GM12878 (cell line): ENCODE measurements at regions not wholly inside any gene's neighbourhood (a gene's known extent, or its start where the extent isn't known, plus 50 kb on each side); places are given as distances from the start of the nearest gene placed in this dataset.

Source experiments
- CBX5 ChIP-seq: sonication (generic); IDR thresholded peaks from 2 replicates; pipeline ENCODE4 v1.6.1; 2016; ENCODE audit warnings: low read depth, moderate library complexity, mild to moderate bottlenecking, inconsistent platforms
- STAT3 ChIP-seq: IDR thresholded peaks from 2 replicates; pipeline ENCODE4 v1.6.1; 2011; ENCODE audit warnings: low read depth, low read length, improper control_type of control experiment
- ZNF274 ChIP-seq: IDR thresholded peaks from one replicate; pipeline ENCODE4 v1.8.0; 2011; ENCODE audit not compliant: insufficient read length, insufficient read depth
- ZNF622 ChIP-seq: fragments of 450-650 bp; IDR thresholded peaks from 2 replicates; pipeline ENCODE4 v1.6.1; 2017; ENCODE audit warnings: mild to moderate bottlenecking, inconsistent platforms
- TF ChIP-seq, protein P1 (sequence below): IDR thresholded peaks from 2 replicates; pipeline ENCODE4 v1.6.1; 2012; ENCODE audit warnings: improper control_type of control experiment, low read depth, low read length; ENCODE audit not compliant: insufficient replicate concordance
- TF ChIP-seq, protein P2 (sequence below), 3 experiments: IDR thresholded peaks in 2 of 3; conservative IDR thresholded peaks in 1 of 3; 2 replicates each; pipeline ENCODE4 v1.5.1; 2011; ENCODE audit warnings: low read depth in 3 of 3, low read length in 3 of 3, mild to moderate bottlenecking in 3 of 3, control low read depth in 2 of 3, moderate library complexity in 2 of 3, inconsistent platforms in 1 of 3, mixed read lengths in 1 of 3; ENCODE audit not compliant: control insufficient read depth in 2 of 3, insufficient read depth in 1 of 3; ENCODE audit errors: extremely low read depth in 1 of 3

DNA sequence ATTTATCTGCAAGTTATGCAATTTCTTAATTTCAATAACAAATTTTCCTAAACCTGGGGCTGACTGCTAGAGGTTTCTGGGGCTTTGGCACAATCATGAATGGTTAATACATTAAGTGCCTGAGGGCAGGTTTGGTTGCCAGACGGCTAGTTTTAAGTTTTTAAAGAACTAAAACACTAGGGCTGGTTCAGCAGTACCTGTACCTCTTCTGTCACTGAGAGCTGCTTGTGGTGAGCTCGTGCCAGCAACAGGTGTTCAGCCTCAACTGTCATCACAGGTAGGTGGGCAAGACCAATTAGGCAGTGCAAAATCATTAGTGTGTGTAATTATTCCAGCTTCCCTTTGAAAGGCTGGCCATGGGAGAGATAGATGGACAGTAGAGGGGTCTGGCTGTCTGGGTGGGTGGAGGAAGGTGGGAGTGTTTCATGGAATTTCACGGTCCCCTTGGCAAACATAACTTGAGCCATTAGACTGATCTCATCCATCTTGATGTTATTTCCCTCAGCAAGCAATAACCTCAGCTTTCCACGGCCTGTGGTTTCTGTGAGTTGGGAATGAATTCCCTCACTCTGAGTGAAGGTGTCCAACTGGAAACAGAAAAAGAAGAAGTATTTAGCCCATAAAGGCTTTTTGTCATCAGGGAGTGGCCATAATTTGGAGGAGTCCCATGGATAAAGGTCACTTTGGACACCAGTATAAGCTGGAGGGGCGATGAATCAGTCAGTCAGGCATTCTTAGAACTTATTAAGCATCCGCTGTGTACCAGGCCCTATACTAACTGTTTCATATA is 114.8 kb downstream of the SNX19 start (continued):
- TF ChIP-seq, protein P1, sequence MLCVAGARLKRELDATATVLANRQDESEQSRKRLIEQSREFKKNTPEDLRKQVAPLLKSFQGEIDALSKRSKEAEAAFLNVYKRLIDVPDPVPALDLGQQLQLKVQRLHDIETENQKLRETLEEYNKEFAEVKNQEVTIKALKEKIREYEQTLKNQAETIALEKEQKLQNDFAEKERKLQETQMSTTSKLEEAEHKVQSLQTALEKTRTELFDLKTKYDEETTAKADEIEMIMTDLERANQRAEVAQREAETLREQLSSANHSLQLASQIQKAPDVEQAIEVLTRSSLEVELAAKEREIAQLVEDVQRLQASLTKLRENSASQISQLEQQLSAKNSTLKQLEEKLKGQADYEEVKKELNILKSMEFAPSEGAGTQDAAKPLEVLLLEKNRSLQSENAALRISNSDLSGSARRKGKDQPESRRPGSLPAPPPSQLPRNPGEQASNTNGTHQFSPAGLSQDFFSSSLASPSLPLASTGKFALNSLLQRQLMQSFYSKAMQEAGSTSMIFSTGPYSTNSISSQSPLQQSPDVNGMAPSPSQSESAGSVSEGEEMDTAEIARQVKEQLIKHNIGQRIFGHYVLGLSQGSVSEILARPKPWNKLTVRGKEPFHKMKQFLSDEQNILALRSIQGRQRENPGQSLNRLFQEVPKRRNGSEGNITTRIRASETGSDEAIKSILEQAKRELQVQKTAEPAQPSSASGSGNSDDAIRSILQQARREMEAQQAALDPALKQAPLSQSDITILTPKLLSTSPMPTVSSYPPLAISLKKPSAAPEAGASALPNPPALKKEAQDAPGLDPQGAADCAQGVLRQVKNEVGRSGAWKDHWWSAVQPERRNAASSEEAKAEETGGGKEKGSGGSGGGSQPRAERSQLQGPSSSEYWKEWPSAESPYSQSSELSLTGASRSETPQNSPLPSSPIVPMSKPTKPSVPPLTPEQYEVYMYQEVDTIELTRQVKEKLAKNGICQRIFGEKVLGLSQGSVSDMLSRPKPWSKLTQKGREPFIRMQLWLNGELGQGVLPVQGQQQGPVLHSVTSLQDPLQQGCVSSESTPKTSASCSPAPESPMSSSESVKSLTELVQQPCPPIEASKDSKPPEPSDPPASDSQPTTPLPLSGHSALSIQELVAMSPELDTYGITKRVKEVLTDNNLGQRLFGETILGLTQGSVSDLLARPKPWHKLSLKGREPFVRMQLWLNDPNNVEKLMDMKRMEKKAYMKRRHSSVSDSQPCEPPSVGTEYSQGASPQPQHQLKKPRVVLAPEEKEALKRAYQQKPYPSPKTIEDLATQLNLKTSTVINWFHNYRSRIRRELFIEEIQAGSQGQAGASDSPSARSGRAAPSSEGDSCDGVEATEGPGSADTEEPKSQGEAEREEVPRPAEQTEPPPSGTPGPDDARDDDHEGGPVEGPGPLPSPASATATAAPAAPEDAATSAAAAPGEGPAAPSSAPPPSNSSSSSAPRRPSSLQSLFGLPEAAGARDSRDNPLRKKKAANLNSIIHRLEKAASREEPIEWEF = no peak
- TF ChIP-seq CBX5 (no peak), ZNF622 (no peak), ZNF274 (no peak), STAT3 (no peak)
- TF ChIP-seq, protein P2, sequence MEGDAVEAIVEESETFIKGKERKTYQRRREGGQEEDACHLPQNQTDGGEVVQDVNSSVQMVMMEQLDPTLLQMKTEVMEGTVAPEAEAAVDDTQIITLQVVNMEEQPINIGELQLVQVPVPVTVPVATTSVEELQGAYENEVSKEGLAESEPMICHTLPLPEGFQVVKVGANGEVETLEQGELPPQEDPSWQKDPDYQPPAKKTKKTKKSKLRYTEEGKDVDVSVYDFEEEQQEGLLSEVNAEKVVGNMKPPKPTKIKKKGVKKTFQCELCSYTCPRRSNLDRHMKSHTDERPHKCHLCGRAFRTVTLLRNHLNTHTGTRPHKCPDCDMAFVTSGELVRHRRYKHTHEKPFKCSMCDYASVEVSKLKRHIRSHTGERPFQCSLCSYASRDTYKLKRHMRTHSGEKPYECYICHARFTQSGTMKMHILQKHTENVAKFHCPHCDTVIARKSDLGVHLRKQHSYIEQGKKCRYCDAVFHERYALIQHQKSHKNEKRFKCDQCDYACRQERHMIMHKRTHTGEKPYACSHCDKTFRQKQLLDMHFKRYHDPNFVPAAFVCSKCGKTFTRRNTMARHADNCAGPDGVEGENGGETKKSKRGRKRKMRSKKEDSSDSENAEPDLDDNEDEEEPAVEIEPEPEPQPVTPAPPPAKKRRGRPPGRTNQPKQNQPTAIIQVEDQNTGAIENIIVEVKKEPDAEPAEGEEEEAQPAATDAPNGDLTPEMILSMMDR (IDR thresholded peaks at IDR 0.05 in 2 of 3, conservative IDR thresholded peaks at IDR 0.05 in 1 of 3; ENCODE audit: control insufficient read depth in 2 of 3, extremely low read depth in 1 of 3, insufficient read depth in 1 of 3, low read depth in 3 of 3, low read length in 3 of 3) = no peak
